ENCODE measurements at regions not wholly inside any gene's neighbourhood (a gene's known extent, or its start where the extent isn't known, plus 50 kb on each side); places are given as distances from the start of the nearest gene placed in this dataset.

- DNase-seq: no peak
- no peak overlapping the region for H3K27ac ChIP-seq
- 26 to 27% methylated on average over 4 of the region's 4 CpGs for WGBS, 2 donors
- intact Hi-C loops (cut with DNase I; ENCODE audit: low total_unique reads): no loop called here
- no peak overlapping the region for H3K4me3 ChIP-seq
- H3K4me1 ChIP-seq: no peaks in the 10 kb centered on the region
- no peaks in the 10 kb centered on the region for H3K36me3 ChIP-seq (ENCODE audit: low read depth, missing control alignments)
- H3K27me3 ChIP-seq: no peaks in the 10 kb centered on the region
- no peaks in the 10 kb centered on the region for H3K9me3 ChIP-seq
- TF ChIP-seq CTCF (IDR thresholded peaks at IDR 0.05) (no peak), POLR2A (IDR thresholded peaks at IDR 0.05) (no peak)
Measured at GRCh38 chr12:83477696-83478095, 791.0 kb downstream of the TMTC2 start.

DNA sequence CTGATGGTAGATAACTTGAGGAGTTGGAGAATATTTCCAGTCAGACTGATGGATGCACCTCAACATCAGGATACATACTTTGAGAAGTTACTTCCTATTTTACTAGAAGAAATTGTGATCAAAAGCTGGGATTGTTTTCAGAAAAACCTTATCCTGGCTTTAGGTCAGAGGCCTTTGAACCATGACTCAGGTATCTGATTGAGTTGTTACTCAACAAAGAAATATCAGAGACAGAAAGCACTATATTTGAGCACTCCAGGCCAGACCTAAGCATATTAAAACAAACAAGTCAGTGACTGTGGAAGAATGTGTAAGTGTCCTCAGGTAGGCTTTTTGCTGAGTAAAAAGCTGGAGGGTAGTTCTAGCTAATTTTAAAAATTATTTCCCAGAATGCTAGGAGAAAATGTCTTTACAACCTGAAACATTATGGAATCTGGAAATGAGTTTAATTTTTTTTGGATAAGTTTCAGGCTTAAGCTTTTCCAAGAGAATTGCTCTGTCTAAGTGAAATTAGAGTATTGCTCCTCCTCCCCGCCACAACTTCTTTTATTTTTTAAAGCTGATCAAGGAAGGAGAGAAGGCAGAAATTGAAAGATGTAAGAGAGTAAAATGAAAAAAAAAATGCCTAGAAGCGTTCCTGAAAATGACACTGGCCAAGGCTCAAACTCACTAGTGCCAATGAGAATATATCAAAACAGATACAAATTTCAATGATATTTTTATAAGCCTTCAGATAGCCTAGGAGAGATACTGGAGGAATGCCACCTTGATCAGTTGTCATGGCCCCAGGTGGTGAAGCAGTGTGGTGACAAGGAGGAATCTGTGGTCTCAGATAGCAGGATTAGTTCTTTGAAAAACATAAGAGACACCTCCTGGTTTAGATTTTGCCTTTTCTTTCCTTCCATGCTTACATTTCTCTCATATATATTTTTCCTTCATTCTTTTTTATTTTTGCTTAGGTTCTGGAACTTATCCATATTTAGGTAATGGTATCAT lies 790.3 kb downstream of the TMTC2 start:
- intact Hi-C loops (cut with DNase I; ENCODE audit: low total_unique reads): no loop called here
- Histone ChIP-seq H3K36me3 (ENCODE audit: low read depth, missing control alignments) (no peaks in the 10 kb centered on the region), H3K4me1 (no peaks in the 10 kb centered on the region), H3K27me3 (no peaks in the 10 kb centered on the region), H3K27ac (no peak overlapping the region), H3K9me3 (no peaks in the 10 kb centered on the region), H3K4me3 (no peak overlapping the region)
- TF ChIP-seq CTCF (IDR thresholded peaks at IDR 0.05): no peak
- no peak for TF ChIP-seq POLR2A (IDR thresholded peaks at IDR 0.05)
- DNase-seq: no peak
- WGBS, 2 donors: 61 to 73% methylated on average over 2 of the region's 2 CpGs

DNA sequence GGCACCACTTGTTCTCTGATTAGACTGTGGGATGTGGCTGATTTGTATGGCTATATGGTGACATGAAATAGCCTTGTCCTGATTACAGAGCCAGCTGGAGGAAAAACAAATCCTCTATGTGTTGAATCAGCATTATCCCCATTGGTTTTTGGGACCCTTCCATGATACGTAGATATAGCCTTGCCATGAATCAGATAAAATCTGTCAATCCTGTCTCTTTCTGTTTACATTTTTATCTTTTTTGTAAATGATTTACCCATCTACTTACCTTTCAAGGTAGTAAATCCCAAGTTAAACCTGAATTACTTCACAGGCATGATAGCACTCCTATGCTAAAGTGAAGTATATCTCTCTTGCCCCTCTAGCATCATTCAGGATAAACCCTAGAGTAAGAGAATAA lies 789.3 kb downstream of the TMTC2 start:
- no peak overlapping the region for H3K27ac ChIP-seq
- H3K27me3 ChIP-seq: no peaks in the 10 kb centered on the region
- no peaks in the 10 kb centered on the region for H3K4me1 ChIP-seq
- no peaks in the 10 kb centered on the region for H3K9me3 ChIP-seq
- no peak for DNase-seq
- no peaks in the 10 kb centered on the region for H3K36me3 ChIP-seq (ENCODE audit: low read depth, missing control alignments)
- H3K4me3 ChIP-seq: no peak overlapping the region
- TF ChIP-seq POLR2A (IDR thresholded peaks at IDR 0.05) (no peak), CTCF (IDR thresholded peaks at IDR 0.05) (no peak)
- intact Hi-C loops (cut with DNase I; ENCODE audit: low total_unique reads): no loop called here
- 53 to 57% methylated on average over 1 of the region's 1 CpG for WGBS, 2 donors

DNA sequence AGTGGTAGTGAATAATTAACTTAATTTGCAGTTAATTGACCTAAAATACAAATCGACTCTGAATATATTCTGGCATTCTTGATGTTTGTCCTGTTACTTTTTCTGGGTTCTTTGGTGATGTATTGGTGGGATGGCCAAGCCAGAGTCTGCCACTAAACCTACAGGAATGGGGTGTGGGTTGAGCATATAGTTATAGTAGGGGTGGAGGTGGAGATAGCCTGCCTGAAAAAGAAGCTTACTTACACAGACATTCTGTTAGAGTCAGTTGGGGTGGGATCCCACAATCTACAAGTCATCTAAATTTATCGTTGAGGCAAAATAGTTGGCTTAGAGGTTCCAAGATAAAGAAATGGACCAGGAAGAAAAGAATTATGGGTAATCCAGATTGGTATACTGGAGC lies 787.7 kb downstream of the TMTC2 start:
- H3K9me3 ChIP-seq: no peaks in the 10 kb centered on the region
- H3K4me3 ChIP-seq: no peak overlapping the region
- DNase-seq: no peak
- H3K27ac ChIP-seq: no peak overlapping the region
- intact Hi-C loops (cut with DNase I; ENCODE audit: low total_unique reads): no loop called here
- 85 to 90% methylated on average over 2 of the region's 2 CpGs for WGBS, 2 donors
- H3K4me1 ChIP-seq: no peaks in the 10 kb centered on the region
- no peak for TF ChIP-seq CTCF (IDR thresholded peaks at IDR 0.05)
- no peak for TF ChIP-seq POLR2A (IDR thresholded peaks at IDR 0.05)
- H3K27me3 ChIP-seq: no peaks in the 10 kb centered on the region
- no peaks in the 10 kb centered on the region for H3K36me3 ChIP-seq (ENCODE audit: low read depth, missing control alignments)
